ENCODE measurements at regions not wholly inside any gene's neighbourhood (a gene's known extent, or its start where the extent isn't known, plus 50 kb on each side); places are given as distances from the start of the nearest gene placed in this dataset.

- no peak for TF ChIP-seq CTCF (IDR thresholded peaks at IDR 0.05)
These were observed 109.0 kb downstream of the ANXA3 start for GRCh38 chr4:78660559-78660958.

- no peak for TF ChIP-seq CTCF (IDR thresholded peaks at IDR 0.05)
These were observed 109.6 kb downstream of the ANXA3 start for GRCh38 chr4:78661086-78661690.

GRCh38 chr4:78661921-78662521, 110.5 kb downstream of the ANXA3 start:
- no peak for TF ChIP-seq CTCF (IDR thresholded peaks at IDR 0.05)

- no peak for TF ChIP-seq CTCF (IDR thresholded peaks at IDR 0.05)
These were observed 111.1 kb downstream of the ANXA3 start for GRCh38 chr4:78662658-78663057.

GRCh38 chr4:78665216-78665770, 110.9 kb upstream of the BMP2K start:
- TF ChIP-seq CTCF (IDR thresholded peaks at IDR 0.05), result no peak

- no peak for TF ChIP-seq CTCF (IDR thresholded peaks at IDR 0.05)
These were observed 109.3 kb upstream of the BMP2K start for GRCh38 chr4:78666830-78667258.

- TF ChIP-seq CTCF (IDR thresholded peaks at IDR 0.05), result no peak
These were observed 108.8 kb upstream of the BMP2K start for GRCh38 chr4:78667325-78667724.
